ENCODE measurements at regions not wholly inside any gene's neighbourhood (a gene's known extent, or its start where the extent isn't known, plus 50 kb on each side); places are given as distances from the start of the nearest gene placed in this dataset.

GRCh38 chr19:28726533-28727479, 486.1 kb downstream of the UQCRFS1 start:
- TF ChIP-seq CTCF (IDR thresholded peaks at IDR 0.05) (no peak), POLR2AphosphoS5 (IDR thresholded peaks at IDR 0.05) (no peak)
